ENCODE measurements at regions not wholly inside any gene's neighbourhood (a gene's known extent, or its start where the extent isn't known, plus 50 kb on each side); places are given as distances from the start of the nearest gene placed in this dataset.

- Histone ChIP-seq H3K27ac (no peak overlapping the region), H3K4me3 (no peak overlapping the region)
- no peak for TF ChIP-seq CTCF (IDR thresholded peaks at IDR 0.05)
- DNase-seq (ENCODE audit: low spot score) = no peak
Measured at GRCh38 chr4:125101719-125102118, 213.0 kb upstream of the FAT4 start.

- no peak for DNase-seq (ENCODE audit: low spot score)
- TF ChIP-seq CTCF (IDR thresholded peaks at IDR 0.05) = no peak
- no peak overlapping the region for H3K27ac ChIP-seq
- no peak overlapping the region for H3K4me3 ChIP-seq
Measured at GRCh38 chr4:125097729-125098128, 217.0 kb upstream of the FAT4 start.

GRCh38 chr4:125096662-125097061 is 218.1 kb upstream of the FAT4 start:
- Histone ChIP-seq H3K27ac (no peak overlapping the region), H3K4me3 (no peak overlapping the region)
- no peak for DNase-seq (ENCODE audit: low spot score)
- no peak for TF ChIP-seq CTCF (IDR thresholded peaks at IDR 0.05)

- Histone ChIP-seq H3K4me3 (no peak overlapping the region), H3K27ac (no peak overlapping the region)
- TF ChIP-seq CTCF (IDR thresholded peaks at IDR 0.05) = no peak
- no peak for DNase-seq (ENCODE audit: low spot score)
Measured at GRCh38 chr4:125091541-125091940, 223.2 kb upstream of the FAT4 start.

GRCh38 chr4:125091101-125091500 is 223.7 kb upstream of the FAT4 start:
- TF ChIP-seq CTCF (IDR thresholded peaks at IDR 0.05) = no peak
- Histone ChIP-seq H3K27ac (no peak overlapping the region), H3K4me3 (no peak overlapping the region)
- no peak for DNase-seq (ENCODE audit: low spot score)

GRCh38 chr4:125084608-125085007 is 230.1 kb upstream of the FAT4 start:
- Histone ChIP-seq H3K4me3 (no peak overlapping the region), H3K27ac (no peak overlapping the region)
- no peak for DNase-seq (ENCODE audit: low spot score)
- TF ChIP-seq CTCF (IDR thresholded peaks at IDR 0.05) = no peak

GRCh38 chr4:125082729-125083417 is 231.9 kb upstream of the FAT4 start:
- no peak for DNase-seq (ENCODE audit: low spot score)
- H3K4me3 ChIP-seq = no peak overlapping the region
- TF ChIP-seq CTCF (IDR thresholded peaks at IDR 0.05) = no peak

More at GRCh38 chr4:125082729-125083417, 231.9 kb upstream of the FAT4 start:
- no peak overlapping the region for H3K27ac ChIP-seq
